Nephron (organoid): ENCODE measurements at regions not wholly inside any gene's neighbourhood (a gene's known extent, or its start where the extent isn't known, plus 50 kb on each side); places are given as distances from the start of the nearest gene placed in this dataset.

Experiments used
- H3K27ac Mint-ChIP-seq, 3 experiments: 2 replicates each; pipeline ENCODE4 v1.8.0; 2020; ENCODE audit warnings: mixed read lengths in 3 of 3, mild to moderate bottlenecking in 2 of 3, moderate library complexity in 1 of 3
- H3K27me3 Mint-ChIP-seq: 2 replicates; pipeline ENCODE4 v1.8.0; 2021; ENCODE audit warnings: low read depth, mild to moderate bottlenecking, moderate library complexity, mixed read lengths
- H3K36me3 Mint-ChIP-seq: 2 replicates; pipeline ENCODE4 v1.8.0; 2020; ENCODE audit warnings: low read depth, mixed read lengths
- H3K4me1 Mint-ChIP-seq: 2 replicates; pipeline ENCODE4 v1.8.0; 2020; ENCODE audit warnings: mixed read lengths
- H3K4me3 Mint-ChIP-seq, 3 experiments: 2 replicates each; pipeline ENCODE4 v1.8.0; 2020; ENCODE audit warnings: mild to moderate bottlenecking in 3 of 3, mixed read lengths in 3 of 3, moderate library complexity in 2 of 3
- H3K9me3 Mint-ChIP-seq: 2 replicates; pipeline ENCODE4 v1.8.0; 2020; ENCODE audit warnings: mixed read lengths
- CTCF ChIP-seq, 3 experiments: fragments of 200-600 bp; sonication (generic); IDR thresholded peaks; one replicate each; pipeline ENCODE4 v1.5.0; 2021; ENCODE audit warnings: antibody characterized with exemption in 3 of 3; ENCODE audit not compliant: unreplicated experiment in 3 of 3

GRCh38 chr11:127640561-127641451, 640.2 kb upstream of the KIRREL3 start:
- no peaks in the 10 kb centered on the region for H3K27me3 Mint-ChIP-seq
- no peaks in the 10 kb centered on the region for H3K36me3 Mint-ChIP-seq
- H3K4me1 Mint-ChIP-seq, result peaks cover 41% of the 10 kb centered on the region
- H3K4me3 Mint-ChIP-seq, result no peak overlapping the region
- no peaks in the 10 kb centered on the region for H3K9me3 Mint-ChIP-seq
- TF ChIP-seq CTCF (IDR thresholded peaks at IDR 0.05; ENCODE audit: unreplicated experiment in 3 of 3), result no peak
- H3K27ac Mint-ChIP-seq, result peak overlapping the region; percentile 46 to 75 (median 48)

GRCh38 chr11:127639916-127640315, 639.3 kb upstream of the KIRREL3 start:
- H3K27ac Mint-ChIP-seq, result peak overlapping the region; percentile 44 to 63 (median 46)
- no peaks in the 10 kb centered on the region for H3K27me3 Mint-ChIP-seq
- no peak overlapping the region for H3K4me3 Mint-ChIP-seq
- TF ChIP-seq CTCF (IDR thresholded peaks at IDR 0.05; ENCODE audit: unreplicated experiment in 3 of 3), result no peak
- peaks cover 44% of the 10 kb centered on the region for H3K4me1 Mint-ChIP-seq
- no peaks in the 10 kb centered on the region for H3K9me3 Mint-ChIP-seq
- no peaks in the 10 kb centered on the region for H3K36me3 Mint-ChIP-seq

GRCh38 chr11:127632976-127633680, 632.6 kb upstream of the KIRREL3 start:
- H3K4me3 Mint-ChIP-seq, result no peak overlapping the region
- H3K27me3 Mint-ChIP-seq, result no peaks in the 10 kb centered on the region
- no peaks in the 10 kb centered on the region for H3K9me3 Mint-ChIP-seq
- no peak for TF ChIP-seq CTCF (IDR thresholded peaks at IDR 0.05; ENCODE audit: unreplicated experiment in 3 of 3)
- no peak overlapping the region for H3K27ac Mint-ChIP-seq
- no peaks in the 10 kb centered on the region for H3K36me3 Mint-ChIP-seq
- peaks cover 22% of the 10 kb centered on the region for H3K4me1 Mint-ChIP-seq

GRCh38 chr11:127632546-127632945, 632.0 kb upstream of the KIRREL3 start:
- no peaks in the 10 kb centered on the region for H3K36me3 Mint-ChIP-seq
- H3K4me3 Mint-ChIP-seq, result no peak overlapping the region
- H3K27me3 Mint-ChIP-seq, result no peaks in the 10 kb centered on the region
- peaks cover 24% of the 10 kb centered on the region for H3K4me1 Mint-ChIP-seq
- H3K27ac Mint-ChIP-seq, result no peak overlapping the region
- no peaks in the 10 kb centered on the region for H3K9me3 Mint-ChIP-seq
- TF ChIP-seq CTCF (IDR thresholded peaks at IDR 0.05; ENCODE audit: unreplicated experiment in 3 of 3), result no peak

GRCh38 chr11:127631974-127632373, 631.4 kb upstream of the KIRREL3 start:
- H3K9me3 Mint-ChIP-seq, result no peaks in the 10 kb centered on the region
- peaks cover 27% of the 10 kb centered on the region for H3K4me1 Mint-ChIP-seq
- no peak overlapping the region for H3K4me3 Mint-ChIP-seq
- no peaks in the 10 kb centered on the region for H3K27me3 Mint-ChIP-seq
- H3K36me3 Mint-ChIP-seq, result no peaks in the 10 kb centered on the region
- no peak for TF ChIP-seq CTCF (IDR thresholded peaks at IDR 0.05; ENCODE audit: unreplicated experiment in 3 of 3)
- peak overlapping the region in 1 of 3 experiments; percentile 34 for H3K27ac Mint-ChIP-seq
